Endometrium (tissue), 2 donors: ENCODE measurements at regions not wholly inside any gene's neighbourhood (a gene's known extent, or its start where the extent isn't known, plus 50 kb on each side); places are given as distances from the start of the nearest gene placed in this dataset.

ENCODE experiments used
- FAIRE-seq: peaks from 2 replicates; lab custom pipeline; 2012; peaks lifted over from hg19 to GRCh38; lab: Jason Lieb, UNC
- donor health status: control.
- donor health status: control.

- FAIRE-seq = no peak
Measured at GRCh38 chr1:181327796-181328195, 155.5 kb upstream of the CACNA1E start.

GRCh38 chr1:181334724-181335123 is 148.6 kb upstream of the CACNA1E start:
- no peak for FAIRE-seq

DNA sequence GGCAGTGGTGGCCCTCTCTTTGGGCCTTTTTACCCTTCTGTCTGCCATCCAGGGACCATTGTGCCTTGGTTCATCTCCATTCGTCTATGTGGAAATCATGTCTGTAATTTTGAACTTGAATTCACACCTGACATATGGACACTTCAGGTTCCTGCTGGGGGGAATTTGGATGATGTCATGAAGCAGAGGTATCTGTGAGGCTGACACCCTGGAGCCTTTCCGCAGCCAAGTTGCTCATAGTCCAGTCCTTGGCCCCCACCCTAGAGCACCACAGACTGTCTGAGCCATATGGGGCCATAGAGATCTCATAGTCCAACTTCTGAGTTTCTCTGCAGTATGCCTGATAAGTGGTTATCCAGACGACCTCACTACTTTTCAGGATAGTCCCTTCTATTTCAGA is 147.7 kb upstream of the CACNA1E start:
- FAIRE-seq = no peak

DNA sequence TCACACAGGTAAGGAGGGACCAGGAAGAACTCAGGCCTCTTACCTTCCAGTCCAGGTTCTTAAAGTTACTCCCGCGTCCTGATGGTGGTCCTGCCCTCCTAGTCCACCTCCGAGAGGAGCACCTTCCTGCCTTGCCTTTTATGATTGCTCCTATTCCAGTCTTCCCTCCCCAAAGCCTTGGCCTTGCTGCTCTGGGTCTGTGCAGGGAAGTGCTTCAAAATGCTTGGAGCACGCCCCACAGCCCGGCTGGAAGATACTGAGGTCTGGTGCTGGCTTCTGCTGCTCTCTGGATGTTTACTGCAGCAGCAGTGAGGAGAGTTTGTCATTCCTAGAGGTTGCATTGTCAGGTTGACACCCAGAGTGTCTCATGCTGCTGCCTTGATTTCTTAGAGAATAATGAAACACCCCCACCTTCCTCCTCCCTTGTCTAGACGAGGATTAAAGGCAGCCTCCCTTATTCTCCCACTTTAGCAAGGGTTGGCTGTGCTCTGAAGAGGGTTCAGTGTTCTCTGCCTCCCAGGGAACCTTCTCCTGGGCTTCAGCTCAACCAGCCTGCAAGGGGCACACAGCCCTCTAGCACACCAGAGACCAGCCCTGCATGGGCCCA is 142.2 kb upstream of the CACNA1E start:
- FAIRE-seq = no peak

- FAIRE-seq = no peak
Measured at GRCh38 chr1:181344091-181344490, 139.2 kb upstream of the CACNA1E start.

GRCh38 chr1:181345146-181345545 is 138.2 kb upstream of the CACNA1E start:
- FAIRE-seq = no peak

- FAIRE-seq = no peak
Measured at GRCh38 chr1:181347495-181348390, 135.6 kb upstream of the CACNA1E start.

- no peak for FAIRE-seq
Measured at GRCh38 chr1:181349512-181349911, 133.8 kb upstream of the CACNA1E start.

DNA sequence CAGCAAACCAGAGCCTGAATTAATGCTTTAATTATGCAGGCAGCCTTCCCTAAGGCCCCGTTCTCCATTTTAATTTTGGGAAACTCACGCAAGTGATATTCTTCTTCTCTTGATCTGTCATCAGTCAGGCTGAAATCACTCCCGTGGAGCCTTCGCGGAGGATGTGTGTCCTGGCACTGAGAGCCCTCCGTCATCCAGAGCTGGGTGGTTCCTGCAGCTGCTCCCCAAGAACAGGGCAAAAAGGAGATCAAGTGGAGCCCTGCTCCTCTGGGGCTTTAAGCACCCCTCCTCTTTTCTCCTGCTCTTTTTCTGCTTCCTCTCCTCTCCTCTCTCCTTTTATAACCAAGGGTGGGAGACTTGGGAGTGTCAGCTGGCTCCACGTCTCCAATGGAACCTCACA is 133.2 kb upstream of the CACNA1E start:
- FAIRE-seq = no peak

DNA sequence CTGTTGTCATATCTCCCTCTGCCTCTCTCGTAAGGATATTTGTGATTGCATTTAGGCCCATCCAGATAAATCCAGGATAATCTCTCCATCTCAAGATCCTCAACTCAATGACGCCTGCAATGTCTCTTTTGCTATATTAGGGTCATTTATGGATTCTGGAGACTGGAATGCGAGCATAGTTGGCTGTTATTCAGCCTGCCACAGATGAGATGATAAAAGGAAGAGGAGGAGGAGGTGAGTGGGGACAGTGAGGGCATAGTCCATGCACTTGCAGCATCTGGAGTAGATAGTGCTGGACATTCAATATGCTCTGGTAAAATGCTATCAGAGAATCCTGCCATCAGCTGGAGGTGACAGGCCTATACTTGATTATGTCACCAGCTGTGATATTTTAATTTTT is 131.6 kb upstream of the CACNA1E start:
- FAIRE-seq = no peak

- no peak for FAIRE-seq
Measured at GRCh38 chr1:181352695-181353094, 130.6 kb upstream of the CACNA1E start.

DNA sequence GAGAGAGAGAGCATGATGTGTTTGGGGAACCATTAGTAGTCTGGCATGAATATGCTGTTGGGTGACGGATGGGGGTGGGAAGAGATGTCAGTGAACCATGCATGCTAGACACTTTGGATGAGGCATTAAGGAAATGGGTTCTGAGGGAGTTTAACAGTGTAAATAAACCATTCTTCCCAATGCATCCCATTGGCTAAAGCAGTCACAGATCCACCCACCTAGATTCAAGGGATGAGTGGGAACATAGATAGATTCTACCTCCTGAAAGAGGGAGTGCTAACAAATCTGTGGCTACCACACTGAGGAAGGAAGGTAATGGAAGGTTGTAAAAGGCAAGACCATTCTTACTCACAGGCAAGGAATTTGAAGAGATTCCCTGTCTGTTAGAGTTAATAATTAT is 129.8 kb upstream of the CACNA1E start:
- FAIRE-seq = no peak

DNA sequence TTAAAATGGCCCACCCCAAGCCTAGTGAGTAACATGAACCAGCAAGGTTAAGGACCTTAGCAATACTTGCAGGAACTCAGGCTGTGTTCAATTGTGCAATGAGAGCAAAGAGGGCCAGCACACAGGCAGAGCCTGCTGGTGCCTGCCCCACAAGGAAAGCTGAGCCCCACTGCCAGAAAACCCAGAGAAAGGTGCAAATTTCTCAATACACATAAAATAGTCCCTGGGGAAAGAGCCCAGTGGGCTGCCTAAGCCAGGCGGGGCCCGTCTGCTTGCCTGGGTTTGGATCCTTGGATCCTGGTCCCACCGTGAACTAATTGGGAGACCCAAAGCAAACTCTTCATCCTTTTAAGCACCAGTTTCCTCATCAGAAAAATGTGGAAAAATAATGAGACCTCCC is 128.5 kb upstream of the CACNA1E start:
- FAIRE-seq = no peak

- FAIRE-seq = no peak
Measured at GRCh38 chr1:181356505-181357340, 126.6 kb upstream of the CACNA1E start.

GRCh38 chr1:181359012-181359411 is 124.3 kb upstream of the CACNA1E start:
- FAIRE-seq = no peak

DNA sequence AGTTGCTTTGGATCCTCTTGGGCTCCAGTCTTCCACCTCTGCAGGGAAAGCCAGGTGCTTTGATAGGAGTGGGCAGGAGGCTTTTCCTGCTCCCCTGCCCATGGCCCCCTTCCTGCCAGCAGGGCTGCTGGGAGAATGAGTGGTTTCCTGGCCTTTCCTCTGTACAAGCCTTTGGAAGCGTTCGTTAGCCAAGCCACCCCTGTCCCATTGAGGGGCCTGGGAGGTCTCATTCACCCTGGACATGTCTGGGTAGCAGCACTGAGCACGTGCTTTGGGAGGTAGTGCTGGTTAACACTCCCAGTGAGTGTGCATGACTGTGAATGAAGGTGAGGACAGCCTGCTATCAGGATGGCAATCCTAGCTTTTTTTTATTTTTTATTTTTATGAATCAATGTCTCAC is 118.5 kb upstream of the CACNA1E start:
- no peak for FAIRE-seq

DNA sequence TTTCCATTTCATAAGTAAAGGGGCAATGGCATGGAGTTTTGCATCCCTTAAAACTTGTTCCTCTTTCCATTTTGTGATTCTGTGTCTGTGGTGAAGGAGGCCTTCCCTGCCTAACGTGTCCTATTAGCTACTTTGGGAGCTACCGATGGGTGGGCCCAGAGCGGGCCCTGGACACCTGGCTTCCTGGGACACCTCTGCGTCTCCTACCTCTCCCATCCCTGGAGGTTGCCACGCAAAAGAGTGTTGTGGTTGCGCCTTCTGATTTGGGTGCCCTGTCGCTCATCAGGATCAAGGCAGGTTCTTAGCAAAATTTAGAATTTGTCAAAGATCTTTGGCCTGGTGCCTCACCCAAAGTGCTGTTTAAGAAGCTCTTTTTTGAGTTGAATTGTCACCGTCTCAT is 116.4 kb upstream of the CACNA1E start:
- FAIRE-seq = no peak

GRCh38 chr1:181369416-181369815 is 113.9 kb upstream of the CACNA1E start:
- FAIRE-seq = no peak

GRCh38 chr1:181383695-181384094 is 99.6 kb upstream of the CACNA1E start:
- FAIRE-seq = no peak

DNA sequence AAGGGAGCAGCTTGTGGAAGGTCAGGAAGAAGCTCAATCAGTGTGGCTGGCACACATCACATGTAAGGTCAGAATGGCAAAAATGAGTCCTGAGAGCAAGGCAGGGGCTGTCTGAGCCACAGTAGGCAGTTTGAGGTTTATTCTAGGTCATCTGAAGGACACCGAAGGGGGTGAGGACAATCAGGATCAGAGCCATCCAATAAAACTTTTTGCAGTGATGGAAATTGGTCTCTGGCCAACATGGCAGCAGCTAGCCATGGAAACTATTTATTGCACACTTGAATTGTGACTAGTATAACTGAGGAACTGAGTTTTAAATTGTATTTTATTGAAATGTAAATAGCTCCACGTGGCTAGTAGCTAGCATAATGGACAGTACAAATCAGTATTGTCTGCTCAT is 97.0 kb upstream of the CACNA1E start:
- no peak for FAIRE-seq

- FAIRE-seq = no peak
Measured at GRCh38 chr1:181386951-181387350, 96.4 kb upstream of the CACNA1E start.

- FAIRE-seq = no peak
Measured at GRCh38 chr1:181387702-181388101, 95.6 kb upstream of the CACNA1E start.
